GM12873 (cell line): ENCODE measurements at regions not wholly inside any gene's neighbourhood (a gene's known extent, or its start where the extent isn't known, plus 50 kb on each side); places are given as distances from the start of the nearest gene placed in this dataset.

ENCODE experiments used
- CTCF ChIP-seq: IDR thresholded peaks from 2 replicates; pipeline ENCODE4 v1.5.1; 2012; ENCODE audit warnings: low read depth, mild to moderate bottlenecking, moderate library complexity, low read length, control low read depth; ENCODE audit not compliant: insufficient read depth; ENCODE audit errors: missing control alignments

- no peak for TF ChIP-seq CTCF
Measured at GRCh38 chr11:25938952-25939351, 393.0 kb upstream of the ANO3 start.

- TF ChIP-seq CTCF: no peak
Measured at GRCh38 chr11:25939691-25940090, 392.2 kb upstream of the ANO3 start.

GRCh38 chr11:25941353-25941752, 390.6 kb upstream of the ANO3 start:
- TF ChIP-seq CTCF: no peak

- TF ChIP-seq CTCF: no peak
Measured at GRCh38 chr11:25943031-25943430, 388.9 kb upstream of the ANO3 start.

GRCh38 chr11:25943777-25944661, 387.9 kb upstream of the ANO3 start:
- TF ChIP-seq CTCF: no peak

GRCh38 chr11:25949918-25950317, 382.0 kb upstream of the ANO3 start:
- TF ChIP-seq CTCF: no peak

GRCh38 chr11:25953006-25953405, 378.9 kb upstream of the ANO3 start:
- no peak for TF ChIP-seq CTCF
